ENCODE measurements at regions not wholly inside any gene's neighbourhood (a gene's known extent, or its start where the extent isn't known, plus 50 kb on each side); places are given as distances from the start of the nearest gene placed in this dataset.

GRCh38 chr7:18416988-18417387, 78.6 kb upstream of the HDAC9 start:
- no peak overlapping the region for H3K4me3 ChIP-seq
- no peak overlapping the region for H3K27ac ChIP-seq
- no peaks in the 10 kb centered on the region for H3K4me1 ChIP-seq
- no peaks in the 10 kb centered on the region for H3K36me3 ChIP-seq
- H3K27me3 ChIP-seq: no peaks in the 10 kb centered on the region
- no peaks in the 10 kb centered on the region for H3K9me3 ChIP-seq
- TF ChIP-seq POLR2A (IDR thresholded peaks at IDR 0.05): no peak
- TF ChIP-seq CTCF (IDR thresholded peaks at IDR 0.05): no peak
- DNase-seq: no peak

- Histone ChIP-seq H3K27me3 (no peaks in the 10 kb centered on the region), H3K9me3 (no peaks in the 10 kb centered on the region), H3K4me3 (no peak overlapping the region), H3K4me1 (no peaks in the 10 kb centered on the region), H3K27ac (no peak overlapping the region), H3K36me3 (no peaks in the 10 kb centered on the region)
- no peak for DNase-seq
- no peak for TF ChIP-seq POLR2A (IDR thresholded peaks at IDR 0.05)
- TF ChIP-seq CTCF (IDR thresholded peaks at IDR 0.05): no peak
Observed at GRCh38 chr7:18419456-18419855, 76.1 kb upstream of the HDAC9 start.

GRCh38 chr7:18420108-18420507, 75.4 kb upstream of the HDAC9 start:
- H3K9me3 ChIP-seq: no peaks in the 10 kb centered on the region
- H3K4me1 ChIP-seq: no peaks in the 10 kb centered on the region
- DNase-seq: no peak
- no peak overlapping the region for H3K27ac ChIP-seq
- no peak overlapping the region for H3K4me3 ChIP-seq
- H3K36me3 ChIP-seq: no peaks in the 10 kb centered on the region
- TF ChIP-seq POLR2A (IDR thresholded peaks at IDR 0.05): no peak
- TF ChIP-seq CTCF (IDR thresholded peaks at IDR 0.05): no peak
- no peaks in the 10 kb centered on the region for H3K27me3 ChIP-seq

- TF ChIP-seq POLR2A (IDR thresholded peaks at IDR 0.05): no peak
- TF ChIP-seq CTCF (IDR thresholded peaks at IDR 0.05): no peak
- no peaks in the 10 kb centered on the region for H3K27me3 ChIP-seq
- H3K36me3 ChIP-seq: no peaks in the 10 kb centered on the region
- no peak overlapping the region for H3K27ac ChIP-seq
- no peaks in the 10 kb centered on the region for H3K9me3 ChIP-seq
- no peaks in the 10 kb centered on the region for H3K4me1 ChIP-seq
- no peak for DNase-seq
- H3K4me3 ChIP-seq: no peak overlapping the region
Observed at GRCh38 chr7:18420748-18421147, 74.8 kb upstream of the HDAC9 start.

- TF ChIP-seq POLR2A (IDR thresholded peaks at IDR 0.05) (no peak), CTCF (IDR thresholded peaks at IDR 0.05) (no peak)
- Histone ChIP-seq H3K9me3 (no peaks in the 10 kb centered on the region), H3K4me1 (no peaks in the 10 kb centered on the region), H3K27ac (no peak overlapping the region), H3K4me3 (no peak overlapping the region), H3K36me3 (no peaks in the 10 kb centered on the region), H3K27me3 (no peaks in the 10 kb centered on the region)
- DNase-seq: no peak
Observed at GRCh38 chr7:18421297-18422002, 74.1 kb upstream of the HDAC9 start.

- Histone ChIP-seq H3K27ac (no peak overlapping the region), H3K36me3 (no peaks in the 10 kb centered on the region), H3K27me3 (no peaks in the 10 kb centered on the region), H3K9me3 (no peaks in the 10 kb centered on the region), H3K4me1 (no peaks in the 10 kb centered on the region), H3K4me3 (no peak overlapping the region)
- TF ChIP-seq POLR2A (IDR thresholded peaks at IDR 0.05) (no peak), CTCF (IDR thresholded peaks at IDR 0.05) (no peak)
- no peak for DNase-seq
Observed at GRCh38 chr7:18425227-18425626, 70.3 kb upstream of the HDAC9 start.

Measured in Peyer's patch (tissue), 4 donors.